Adrenal gland (tissue), 5 donors: ENCODE measurements at regions not wholly inside any gene's neighbourhood (a gene's known extent, or its start where the extent isn't known, plus 50 kb on each side); places are given as distances from the start of the nearest gene placed in this dataset.

Experiments
- CTCF ChIP-seq, 6 experiments: fragments of 450-650 bp in 4 of 6; fragments of 200-600 bp in 2 of 6; sonication (generic) in 1 of 6; IDR thresholded peaks; 1 replicate in 5 of 6; 2 replicates in 1 of 6; pipeline versions ENCODE4 v1.5.1 to v1.8.0; 2016 to 2021; ENCODE audit warnings: antibody characterized with exemption in 6 of 6, mild to moderate bottlenecking in 2 of 6, moderate library complexity in 1 of 6
- POLR2A ChIP-seq, 2 donors: fragments of 450-650 bp; IDR thresholded peaks; one replicate each; pipeline ENCODE4 v1.6.1; 2017; ENCODE audit warnings: antibody characterized with exemption in 2 of 2, mild to moderate bottlenecking in 2 of 2, moderate library complexity in 1 of 2
- donor health status: DM: no; HTN: no; CAD: no.

- TF ChIP-seq CTCF (IDR thresholded peaks at IDR 0.05) = no peak
- no peak for TF ChIP-seq POLR2A (IDR thresholded peaks at IDR 0.05)
Measured at GRCh38 chr21:41598561-41599431, 90.8 kb upstream of the TMPRSS2 start.
